Middle frontal gyrus (tissue), 1 donor: ENCODE measurements at regions not wholly inside any gene's neighbourhood (a gene's known extent, or its start where the extent isn't known, plus 50 kb on each side); places are given as distances from the start of the nearest gene placed in this dataset.
"Not testable (repeated sequence)": the region's sequence is repeated elsewhere in the genome, so short reads cannot be mapped to it uniquely, and the experiment has no call there.

Experiments used
- DNase-seq: peaks from one replicate; pipeline ENCODE4 v3.0.0-alpha.2; 2015; ENCODE audit warnings: low spot score; ENCODE audit errors: extremely low spot score

GRCh38 chr2:16246281-16246850, 306.0 kb downstream of the MYCN start:
- no peak for DNase-seq

DNA sequence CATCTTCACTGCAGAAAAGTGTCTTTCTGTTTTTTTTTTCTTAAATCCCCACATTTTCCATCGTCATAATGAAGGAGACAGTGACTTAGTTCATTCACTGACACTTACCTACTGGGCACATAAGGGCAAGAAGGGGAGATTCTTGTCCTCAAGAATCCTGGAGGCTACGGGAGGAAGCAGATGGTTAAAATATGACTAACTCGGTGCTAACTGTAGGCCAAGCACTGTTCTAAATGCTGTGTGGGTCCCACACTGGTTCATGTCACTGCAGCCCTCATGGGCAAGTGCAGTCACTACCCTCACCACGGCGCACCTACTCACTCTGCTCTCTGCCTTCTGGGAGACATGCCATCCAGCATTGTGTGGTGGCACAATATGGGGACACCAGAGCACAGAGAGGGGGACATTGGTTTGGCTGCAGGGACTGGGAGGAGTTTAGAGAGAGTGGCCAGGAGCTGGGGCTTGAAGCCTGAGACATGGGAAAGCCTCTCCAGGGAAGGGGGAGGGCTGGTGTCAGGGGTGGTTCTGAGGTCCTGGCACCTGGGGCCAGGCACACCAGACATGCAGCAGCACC, 305.2 kb downstream of the MYCN start:
- DNase-seq = no peak

GRCh38 chr2:16244966-16245320, 304.6 kb downstream of the MYCN start:
- DNase-seq = no peak

DNA sequence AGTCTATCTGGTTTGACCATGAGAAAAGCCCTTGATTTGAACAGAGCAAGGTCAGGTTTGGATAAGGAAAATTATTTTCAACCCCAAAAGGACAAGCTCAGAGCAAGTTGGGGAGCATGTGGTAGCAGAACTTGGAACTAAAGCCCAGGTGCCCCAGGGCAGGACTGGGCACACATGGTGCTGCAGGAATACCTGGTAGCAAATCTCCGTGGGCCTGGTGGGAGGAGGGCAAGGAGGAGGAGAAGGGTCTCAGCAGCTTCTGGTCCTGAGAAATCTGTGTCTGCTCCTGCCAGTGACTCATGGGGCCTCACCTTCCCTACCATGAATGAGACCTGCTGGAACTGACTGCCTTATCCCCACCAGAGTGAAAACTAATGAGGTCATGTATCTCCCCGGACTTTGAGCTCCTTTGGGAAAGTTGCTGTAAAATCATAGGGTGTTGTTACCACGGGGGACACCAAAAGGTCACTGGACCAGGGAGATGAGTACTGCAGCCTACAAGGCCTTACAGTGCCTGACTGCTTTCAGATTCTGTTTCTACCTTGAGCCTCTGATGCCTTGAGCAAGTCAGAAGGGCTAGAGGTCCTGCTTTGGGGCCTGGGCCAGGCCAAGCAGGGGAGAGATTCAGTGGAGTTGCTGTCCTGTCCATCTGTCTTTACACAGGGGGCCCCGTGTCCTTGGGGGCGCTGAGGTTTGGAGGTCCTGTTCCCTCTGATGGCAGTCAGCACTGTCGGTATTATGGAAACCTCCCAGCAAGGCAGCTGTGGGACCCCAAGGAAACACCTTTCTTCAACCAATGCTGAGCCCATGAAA, 304.0 kb downstream of the MYCN start:
- no peak for DNase-seq

GRCh38 chr2:16243411-16243996, 303.2 kb downstream of the MYCN start:
- no peak for DNase-seq

GRCh38 chr2:16242906-16243305, 302.6 kb downstream of the MYCN start:
- no peak for DNase-seq

GRCh38 chr2:16241166-16242160, 301.1 kb downstream of the MYCN start:
- DNase-seq = no peak

GRCh38 chr2:16240402-16240801, 300.1 kb downstream of the MYCN start:
- DNase-seq = no peak

- DNase-seq = no peak
Observed at GRCh38 chr2:16239296-16239850, 299.0 kb downstream of the MYCN start.

DNA sequence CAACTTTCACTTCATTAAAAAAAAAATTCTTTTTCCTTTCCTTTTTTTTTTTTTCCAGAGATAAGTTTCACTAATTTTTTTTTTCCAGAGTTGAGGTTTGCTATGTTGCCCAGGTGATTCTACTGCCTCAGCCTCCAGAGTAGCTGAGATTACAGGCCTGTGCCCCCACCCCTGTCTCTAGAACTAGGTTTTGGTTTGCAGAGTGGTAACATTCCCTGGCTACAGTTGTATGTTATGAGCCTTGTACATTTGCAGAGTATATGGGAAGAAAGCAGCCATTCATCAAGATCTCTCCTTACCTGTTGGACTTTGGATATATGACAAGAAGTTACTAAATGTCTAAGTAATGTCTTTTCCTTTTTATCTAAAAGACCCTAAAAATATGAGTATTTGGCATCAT, 298.4 kb downstream of the MYCN start:
- DNase-seq = no peak

- no peak for DNase-seq
Observed at GRCh38 chr2:16238001-16238761, 297.8 kb downstream of the MYCN start.

- DNase-seq = no peak
Observed at GRCh38 chr2:16235747-16236146, 295.4 kb downstream of the MYCN start.

DNA sequence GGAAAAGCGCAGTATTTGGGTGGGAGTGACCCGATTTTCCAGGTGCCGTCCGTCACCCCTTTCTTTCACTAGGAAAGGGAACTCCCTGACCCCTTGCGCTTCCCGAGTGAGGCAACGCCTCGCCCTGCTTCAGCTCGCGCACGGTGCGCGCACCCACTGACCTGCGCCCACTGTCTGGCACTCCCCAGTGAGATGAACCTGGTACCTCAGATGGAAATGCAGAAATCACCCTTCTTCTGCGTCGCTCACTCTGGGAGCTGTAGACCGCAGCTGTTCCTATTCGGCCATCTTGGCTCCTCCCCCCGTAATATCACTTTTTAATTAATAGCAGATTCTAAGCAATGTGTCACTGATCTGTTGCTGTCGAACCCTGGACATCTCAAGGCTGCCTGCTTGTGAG, 294.9 kb downstream of the MYCN start:
- DNase-seq = not testable (repeated sequence)

DNA sequence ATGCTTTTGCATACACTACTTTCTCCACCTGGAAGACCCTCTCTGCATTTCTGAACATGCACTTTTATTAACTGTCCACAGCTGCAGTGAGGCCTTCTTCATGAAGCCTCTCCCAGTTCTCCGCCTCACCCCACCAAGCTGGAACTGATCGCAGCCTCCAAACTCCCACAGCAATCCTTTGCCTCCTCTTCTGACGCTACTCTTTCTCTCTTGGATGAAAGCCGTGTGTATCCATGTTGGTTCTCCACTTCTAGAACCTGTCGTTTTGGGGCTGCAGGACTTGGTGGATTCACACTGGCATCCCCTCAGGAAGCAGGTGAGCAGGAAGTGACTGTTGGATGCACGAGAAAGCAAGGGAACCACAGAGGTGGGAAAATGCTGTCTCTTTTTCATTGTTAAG, 288.6 kb downstream of the MYCN start:
- DNase-seq = no peak

DNA sequence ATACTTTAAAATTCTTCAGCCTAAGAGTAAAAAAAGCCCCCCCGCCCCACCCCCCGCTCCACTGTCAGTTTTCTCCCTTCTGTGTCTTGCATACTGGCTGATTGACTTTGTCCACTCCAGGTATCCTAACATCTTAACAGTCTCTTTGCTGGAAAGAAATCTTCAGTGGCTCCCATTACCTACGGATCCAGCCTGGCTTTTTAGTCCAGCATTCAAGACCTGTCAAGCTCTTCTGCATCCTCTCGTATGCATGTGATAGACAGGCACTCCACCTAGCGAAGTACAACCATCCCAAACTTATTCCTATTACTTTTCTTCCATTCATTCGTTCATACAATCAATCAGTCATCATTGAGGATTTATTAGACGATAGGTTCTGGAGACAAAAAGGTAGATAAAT, 288.1 kb downstream of the MYCN start:
- no peak for DNase-seq

DNA sequence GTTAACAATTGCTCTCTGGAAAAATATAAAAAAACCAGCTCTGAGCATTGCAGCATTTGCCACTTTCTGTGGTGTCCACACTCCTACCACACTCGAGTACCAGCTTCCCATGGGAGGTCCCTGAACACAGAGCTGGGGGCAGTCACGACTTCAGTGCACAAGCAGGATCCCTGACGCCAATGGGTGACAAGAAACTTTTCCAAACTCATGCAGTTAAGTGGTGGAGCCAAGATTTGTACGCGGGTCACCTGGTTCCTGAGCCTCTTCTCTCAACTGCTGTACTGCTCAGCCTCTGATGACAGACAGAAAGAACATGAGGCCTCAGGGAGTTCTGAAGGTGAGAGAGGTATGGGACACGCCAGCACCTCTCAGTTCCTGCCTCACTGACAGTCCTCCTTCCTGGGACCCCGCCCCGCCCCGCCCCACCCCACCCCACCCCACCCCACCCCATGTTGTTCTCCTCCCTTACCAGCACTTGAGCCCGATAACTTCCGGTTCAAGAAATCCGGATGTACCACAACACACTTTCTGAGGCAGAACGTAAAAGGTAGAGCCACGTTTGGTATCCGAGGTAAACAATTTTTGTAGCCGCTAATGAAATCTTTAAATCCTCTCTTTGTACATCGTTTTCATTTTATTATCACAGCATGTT, 287.6 kb downstream of the MYCN start:
- DNase-seq = no peak

GRCh38 chr2:16226943-16227664, 286.8 kb downstream of the MYCN start:
- DNase-seq = no peak

- no peak for DNase-seq
Observed at GRCh38 chr2:16226381-16226780, 286.0 kb downstream of the MYCN start.

- DNase-seq = no peak
Observed at GRCh38 chr2:16225545-16225944, 285.2 kb downstream of the MYCN start.
